HEK293 (cell line): ENCODE measurements at regions not wholly inside any gene's neighbourhood (a gene's known extent, or its start where the extent isn't known, plus 50 kb on each side); places are given as distances from the start of the nearest gene placed in this dataset.

Source experiments
- CTCF ChIA-PET: fragments of 350-600 bp; formaldehyde crosslinking; extraction: SDS; loops from one replicate; lab custom pipeline; 2021; ENCODE audit warnings: antibody characterized with exemption; lab: Yijun Ruan, JAX
- POLR2A ChIA-PET: fragments of 300-600 bp; formaldehyde crosslinking; extraction: SDS; loops from one replicate; lab custom pipeline; 2020; ENCODE audit warnings: antibody characterized with exemption, inconsistent platforms; lab: Yijun Ruan, JAX
- H3K27ac ChIP-seq: fragments of 200-500 bp; sonication (Bioruptor generic); 2 replicates; pipeline ENCODE4 v1.5.1; 2014; ENCODE audit warnings: low read depth, low read length, control low read depth, inconsistent platforms; ENCODE audit errors: extremely low read depth
- H3K36me3 ChIP-seq, 2 experiments: fragments of 200-500 bp in 1 of 2; sonication (Bioruptor generic) in 1 of 2; 1 replicate in 1 of 2; 2 replicates in 1 of 2; pipeline ENCODE4 v1.5.1; 2014 to 2017; ENCODE audit warnings: inconsistent platforms in 2 of 2, low read length in 2 of 2; ENCODE audit not compliant: control insufficient read depth in 2 of 2, insufficient read depth in 1 of 2
- H3K4me1 ChIP-seq: fragments of 200-500 bp; sonication (Bioruptor generic); 2 replicates; pipeline ENCODE4 v1.5.1; 2014; ENCODE audit warnings: mild to moderate bottlenecking, low read length, inconsistent platforms; ENCODE audit not compliant: control insufficient read depth, insufficient read depth
- H3K4me3 ChIP-seq: 2 replicates; pipeline ENCODE4 v1.5.1; 2011; ENCODE audit warnings: low read depth, mild to moderate bottlenecking, control low read depth, low read length, moderate library complexity
- H3K9me3 ChIP-seq: fragments of 200-500 bp; sonication (Bioruptor generic); 2 replicates; pipeline ENCODE4 v1.5.1; 2014; ENCODE audit warnings: low read depth, low read length, inconsistent platforms; ENCODE audit not compliant: control insufficient read depth, insufficient read depth
- FEZF1 ChIP-seq: fragments of 450-650 bp; formaldehyde crosslinking; IDR thresholded peaks from 2 replicates; pipeline ENCODE4 v1.5.1; 2016; ENCODE audit warnings: missing biosample characterization, missing genetic modification characterization
- HOXA7 ChIP-seq: sonication (generic); formaldehyde crosslinking; IDR thresholded peaks from 2 replicates; pipeline ENCODE4 v1.8.1; 2022; ENCODE audit warnings: missing genetic modification reagents, borderline replicate concordance
- MZF1 ChIP-seq: fragments of 450-650 bp; formaldehyde crosslinking; IDR thresholded peaks from 2 replicates; pipeline ENCODE4 v1.5.1; 2017; ENCODE audit warnings: missing biosample characterization, missing genetic modification characterization, borderline replicate concordance
- TRIM28 ChIP-seq: IDR thresholded peaks from 2 replicates; pipeline ENCODE4 v1.6.1; 2011; ENCODE audit warnings: low read length, control low read depth, borderline replicate concordance
- ZBTB8A ChIP-seq: fragments of 450-650 bp; formaldehyde crosslinking; IDR thresholded peaks from 2 replicates; pipeline ENCODE4 v1.5.1; 2016; ENCODE audit warnings: missing biosample characterization, missing genetic modification characterization
- ZNF10 ChIP-seq: fragments of 450-650 bp; formaldehyde crosslinking; IDR thresholded peaks from 2 replicates; pipeline ENCODE4 v1.5.1; 2017; ENCODE audit warnings: missing biosample characterization, missing genetic modification characterization
- ZNF133 ChIP-seq: fragments of 450-650 bp; formaldehyde crosslinking; IDR thresholded peaks from 2 replicates; pipeline ENCODE4 v1.5.1; 2016; ENCODE audit warnings: missing biosample characterization, missing genetic modification characterization
- ZNF146 ChIP-seq: fragments of 450-650 bp; formaldehyde crosslinking; IDR thresholded peaks from 2 replicates; pipeline ENCODE4 v1.5.1; 2016; ENCODE audit warnings: missing biosample characterization, missing genetic modification characterization
- ZNF16 ChIP-seq: fragments of 450-650 bp; formaldehyde crosslinking; IDR thresholded peaks from 2 replicates; pipeline ENCODE4 v1.5.1; 2016; ENCODE audit warnings: low read depth, missing biosample characterization, missing genetic modification characterization
- ZNF335 ChIP-seq: fragments of 450-650 bp; formaldehyde crosslinking; conservative IDR thresholded peaks from 2 replicates; pipeline ENCODE4 v1.5.1; 2016; ENCODE audit warnings: missing biosample characterization, missing genetic modification characterization
- ZNF404 ChIP-seq: fragments of 450-650 bp; formaldehyde crosslinking; IDR thresholded peaks from 2 replicates; pipeline ENCODE4 v1.5.1; 2017; ENCODE audit warnings: missing biosample characterization, missing genetic modification characterization
- ZNF449 ChIP-seq: fragments of 450-650 bp; formaldehyde crosslinking; IDR thresholded peaks from 2 replicates; pipeline ENCODE4 v1.5.1; 2017; ENCODE audit warnings: missing biosample characterization, mild to moderate bottlenecking, missing genetic modification characterization, moderate library complexity
- ZNF548 ChIP-seq: fragments of 450-650 bp; formaldehyde crosslinking; IDR thresholded peaks from 2 replicates; pipeline ENCODE4 v1.5.1; 2016; ENCODE audit warnings: missing biosample characterization, missing genetic modification characterization
- ZNF660 ChIP-seq: fragments of 450-650 bp; IDR thresholded peaks from 2 replicates; pipeline ENCODE4 v1.5.1; 2018; ENCODE audit warnings: missing biosample characterization, mild to moderate bottlenecking, missing genetic modification characterization
- ZNF768 ChIP-seq: fragments of 450-650 bp; formaldehyde crosslinking; IDR thresholded peaks from 2 replicates; pipeline ENCODE4 v1.5.1; 2018; ENCODE audit warnings: missing biosample characterization, mild to moderate bottlenecking, missing genetic modification characterization
- ZNF777 ChIP-seq: fragments of 450-650 bp; formaldehyde crosslinking; IDR thresholded peaks from 2 replicates; pipeline ENCODE4 v1.5.1; 2017; ENCODE audit warnings: missing biosample characterization, missing genetic modification characterization, borderline replicate concordance
- ZSCAN23 ChIP-seq: fragments of 450-650 bp; formaldehyde crosslinking; IDR thresholded peaks from 2 replicates; pipeline ENCODE4 v1.5.1; 2016; ENCODE audit warnings: missing biosample characterization, missing genetic modification characterization
- TF ChIP-seq, protein P1 (sequence below): fragments of 450-650 bp; formaldehyde crosslinking; conservative IDR thresholded peaks from 2 replicates; pipeline ENCODE4 v1.5.1; 2016; ENCODE audit warnings: low read depth, missing biosample characterization, missing genetic modification characterization

GRCh38 chr6:150456466-150456865 lies 87.7 kb downstream of the IYD start:
- CTCF ChIA-PET = interaction anchor here (1.2 kb wide), 1 partner anchor 38 kb away, joined by 3 read pairs; no protein-coding TSS in a partner anchor
- Histone ChIP-seq H3K36me3 (no peaks in the 10 kb centered on the region), H3K4me1 (0 out of 2 replicates have a peak, but pooled peaks cover 4% of the 10 kb centered on the region), H3K27ac (no peak overlapping the region), H3K4me3 (no peak overlapping the region), H3K9me3 (no peaks in the 10 kb centered on the region)
- POLR2A ChIA-PET = no interaction called here
- TF ChIP-seq, protein P1, sequence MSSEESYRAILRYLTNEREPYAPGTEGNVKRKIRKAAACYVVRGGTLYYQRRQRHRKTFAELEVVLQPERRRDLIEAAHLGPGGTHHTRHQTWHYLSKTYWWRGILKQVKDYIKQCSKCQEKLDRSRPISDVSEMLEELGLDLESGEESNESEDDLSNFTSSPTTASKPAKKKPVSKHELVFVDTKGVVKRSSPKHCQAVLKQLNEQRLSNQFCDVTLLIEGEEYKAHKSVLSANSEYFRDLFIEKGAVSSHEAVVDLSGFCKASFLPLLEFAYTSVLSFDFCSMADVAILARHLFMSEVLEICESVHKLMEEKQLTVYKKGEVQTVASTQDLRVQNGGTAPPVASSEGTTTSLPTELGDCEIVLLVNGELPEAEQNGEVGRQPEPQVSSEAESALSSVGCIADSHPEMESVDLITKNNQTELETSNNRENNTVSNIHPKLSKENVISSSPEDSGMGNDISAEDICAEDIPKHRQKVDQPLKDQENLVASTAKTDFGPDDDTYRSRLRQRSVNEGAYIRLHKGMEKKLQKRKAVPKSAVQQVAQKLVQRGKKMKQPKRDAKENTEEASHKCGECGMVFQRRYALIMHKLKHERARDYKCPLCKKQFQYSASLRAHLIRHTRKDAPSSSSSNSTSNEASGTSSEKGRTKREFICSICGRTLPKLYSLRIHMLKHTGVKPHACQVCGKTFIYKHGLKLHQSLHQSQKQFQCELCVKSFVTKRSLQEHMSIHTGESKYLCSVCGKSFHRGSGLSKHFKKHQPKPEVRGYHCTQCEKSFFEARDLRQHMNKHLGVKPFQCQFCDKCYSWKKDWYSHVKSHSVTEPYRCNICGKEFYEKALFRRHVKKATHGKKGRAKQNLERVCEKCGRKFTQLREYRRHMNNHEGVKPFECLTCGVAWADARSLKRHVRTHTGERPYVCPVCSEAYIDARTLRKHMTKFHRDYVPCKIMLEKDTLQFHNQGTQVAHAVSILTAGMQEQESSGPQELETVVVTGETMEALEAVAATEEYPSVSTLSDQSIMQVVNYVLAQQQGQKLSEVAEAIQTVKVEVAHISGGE (tag by site-specific recombination) = no peak
- 0 out of 2 replicates have a peak, but pooled peaks have one; percentile 6 for TF ChIP-seq TRIM28

- Histone ChIP-seq H3K36me3 (no peaks in the 10 kb centered on the region), H3K4me1 (0 out of 2 replicates have a peak, but pooled peaks cover 4% of the 10 kb centered on the region), H3K4me3 (no peak overlapping the region), H3K27ac (no peak overlapping the region), H3K9me3 (no peaks in the 10 kb centered on the region)
- CTCF ChIA-PET = interaction anchor here (0.5 to 0.6 kb wide), 2 partner anchors 111 to 359 kb away, joined by 3 read pairs; no protein-coding TSS in a partner anchor
- POLR2A ChIA-PET = no interaction called here
- TF ChIP-seq TRIM28 (0 out of 2 replicates have a peak, but pooled peaks have one; percentile 9), FEZF1 (tag by site-specific recombination) (no peak), ZNF335 (peak; percentile 54)
Measured at GRCh38 chr6:150456902-150457643, 88.3 kb downstream of the IYD start.

DNA sequence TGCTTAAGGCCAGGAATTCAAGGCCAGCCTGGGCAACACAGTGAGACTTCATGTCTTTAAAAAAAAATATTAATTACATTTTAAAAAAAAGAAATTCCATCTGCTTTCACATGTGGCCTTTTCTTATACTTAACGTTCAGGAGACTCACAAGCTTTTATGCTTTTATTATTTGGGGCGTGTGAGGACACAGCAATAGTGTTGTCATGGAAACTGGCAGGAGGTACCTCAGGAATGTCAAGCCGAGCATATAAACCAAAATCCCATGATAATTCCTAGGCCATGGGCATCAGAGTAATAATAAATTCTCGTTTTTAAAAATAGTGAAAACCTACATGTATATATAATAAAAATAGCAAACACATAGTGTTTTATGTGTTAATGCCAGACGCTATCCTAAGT lies 89.8 kb downstream of the IYD start:
- Histone ChIP-seq H3K36me3 (no peaks in the 10 kb centered on the region), H3K9me3 (no peaks in the 10 kb centered on the region), H3K27ac (no peak overlapping the region), H3K4me3 (no peak overlapping the region), H3K4me1 (0 out of 2 replicates have a peak, but pooled peaks cover 4% of the 10 kb centered on the region)
- ChIA-PET CTCF (no interaction called here), POLR2A (interaction anchor here (0.6 kb wide), 1 partner anchor 16 kb away, joined by 4 read pairs; no protein-coding TSS in a partner anchor)
- no peak for TF ChIP-seq ZNF660 (tag by site-specific recombination)
- no peak for TF ChIP-seq ZNF777

- CTCF ChIA-PET = interaction anchor here (0.8 kb wide), 1 partner anchor 15 kb away, joined by 3 read pairs; no protein-coding TSS in a partner anchor
- TF ChIP-seq ZNF768 (tag by site-specific recombination) = no peak
- TF ChIP-seq ZNF548 (tag by site-specific recombination) = peak; percentile 93
- no peak for TF ChIP-seq ZSCAN23 (tag by site-specific recombination)
Measured at GRCh38 chr6:150463852-150464251, 95.0 kb downstream of the IYD start.

DNA sequence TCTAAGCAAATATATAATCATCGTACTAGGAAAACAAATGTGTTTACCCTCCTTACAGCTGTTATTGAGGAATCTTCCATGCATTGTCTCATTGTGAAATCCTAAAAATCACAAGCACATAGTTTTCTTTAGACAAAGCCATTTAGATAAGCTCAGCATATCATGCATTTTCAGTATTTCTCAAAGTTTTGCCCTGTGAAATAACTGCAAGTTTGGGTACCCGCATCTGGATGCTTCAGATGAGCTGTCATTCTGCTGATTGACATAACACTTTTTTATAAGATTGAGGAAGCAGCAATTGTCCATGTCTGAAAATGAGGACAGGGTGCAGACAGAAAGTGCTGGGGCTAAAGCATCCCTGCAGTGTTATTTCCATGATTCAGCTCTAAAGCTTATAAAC lies 96.2 kb downstream of the IYD start:
- Histone ChIP-seq H3K36me3 (no peaks in the 10 kb centered on the region), H3K4me1 (no peaks in the 10 kb centered on the region; the same call in none of the 2 replicates), H3K4me3 (no peak overlapping the region), H3K27ac (no peak overlapping the region)
- ChIA-PET CTCF (interaction anchor here (0.9 kb wide), 1 partner anchor 70 kb away, joined by 3 read pairs; no protein-coding TSS in a partner anchor), POLR2A (no interaction called here)
- TF ChIP-seq ZBTB8A = no peak
- TF ChIP-seq ZNF146 (tag by site-specific recombination) = no peak
- no peak for TF ChIP-seq ZNF16 (tag by site-specific recombination)
- TF ChIP-seq ZNF133 (tag by site-specific recombination) = no peak
- no peak for TF ChIP-seq HOXA7 (CRISPR knock-in tag)
- no peak for TF ChIP-seq ZNF404 (tag by site-specific recombination)
- no peak for TF ChIP-seq ZNF449 (tag by site-specific recombination)
- no peak for TF ChIP-seq MZF1 (tag by site-specific recombination)
- TF ChIP-seq ZNF10 (tag by site-specific recombination) = no peak
- TF ChIP-seq, all 188 proteins: peak for 0
- H3K9me3 ChIP-seq = no peaks in the 10 kb centered on the region

More at GRCh38 chr6:150463852-150464251, 95.0 kb downstream of the IYD start:
- no peak overlapping the region for H3K4me3 ChIP-seq
- H3K27ac ChIP-seq = no peak overlapping the region
- H3K4me1 ChIP-seq = no peaks in the 10 kb centered on the region; the same call in none of the 2 replicates
- H3K9me3 ChIP-seq = no peaks in the 10 kb centered on the region
- POLR2A ChIA-PET = no interaction called here
- H3K36me3 ChIP-seq = no peaks in the 10 kb centered on the region
